HG02870 (cell line): ENCODE measurements at regions not wholly inside any gene's neighbourhood (a gene's known extent, or its start where the extent isn't known, plus 50 kb on each side); places are given as distances from the start of the nearest gene placed in this dataset.
A peak's percentile ranks its signal among the peaks of the same experiment; 100 is the strongest.
"Not testable (repeated sequence)": the region's sequence is repeated elsewhere in the genome, so short reads cannot be mapped to it uniquely, and the experiment has no call there.

Source experiments
- ATAC-seq: cut with Tn5 transposase; IDR thresholded peaks from one replicate; pipeline ENCODE4 v1.9.1; 2021; ENCODE audit warnings: mild to moderate bottlenecking, moderate library complexity; ENCODE audit not compliant: unreplicated experiment

- no peak for ATAC-seq
Observed at GRCh38 chr5:10021248-10021647, 228.4 kb downstream of the ATPSCKMT start.

GRCh38 chr5:10019236-10019635, 230.5 kb downstream of the ATPSCKMT start:
- ATAC-seq: no peak

DNA sequence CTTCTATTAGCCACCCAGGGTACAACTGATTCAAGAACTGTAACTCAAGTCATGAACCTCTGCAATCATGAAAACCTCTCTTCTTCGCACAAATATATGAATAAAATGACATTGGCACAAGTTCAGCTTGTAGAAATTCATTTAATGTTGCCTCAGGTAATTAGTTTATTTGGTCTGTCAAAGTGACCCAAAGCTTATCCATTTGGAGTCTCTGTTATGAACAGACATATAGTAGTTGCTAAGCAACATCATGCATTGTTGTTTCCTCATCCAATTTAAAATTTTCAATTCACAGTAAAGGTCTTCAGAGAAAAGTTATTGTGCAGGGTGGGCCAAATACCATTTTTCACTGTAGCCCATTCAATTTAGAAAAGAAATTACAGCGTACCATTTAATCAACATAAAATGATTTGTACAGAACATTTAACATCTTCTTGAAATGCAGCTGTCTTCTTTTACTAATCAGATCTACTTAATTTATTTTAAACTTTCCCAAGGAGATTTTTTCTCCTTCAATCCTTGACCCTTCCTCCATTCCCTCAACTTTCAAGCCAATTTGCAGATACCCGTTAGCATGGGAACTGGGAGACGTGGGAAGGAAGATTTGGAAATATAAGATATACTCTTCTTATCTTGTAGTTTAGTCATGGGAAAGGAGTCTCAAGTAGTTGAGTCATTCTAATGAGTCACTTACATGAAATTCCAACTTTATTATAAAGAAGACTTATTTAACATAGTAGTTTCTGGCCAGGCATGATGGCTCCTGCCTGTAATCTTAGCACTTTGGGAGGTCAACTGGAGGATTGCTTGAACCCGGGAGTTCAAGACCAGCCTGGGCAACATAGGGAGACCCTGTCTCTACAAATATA, 231.3 kb downstream of the ATPSCKMT start:
- no peak for ATAC-seq

DNA sequence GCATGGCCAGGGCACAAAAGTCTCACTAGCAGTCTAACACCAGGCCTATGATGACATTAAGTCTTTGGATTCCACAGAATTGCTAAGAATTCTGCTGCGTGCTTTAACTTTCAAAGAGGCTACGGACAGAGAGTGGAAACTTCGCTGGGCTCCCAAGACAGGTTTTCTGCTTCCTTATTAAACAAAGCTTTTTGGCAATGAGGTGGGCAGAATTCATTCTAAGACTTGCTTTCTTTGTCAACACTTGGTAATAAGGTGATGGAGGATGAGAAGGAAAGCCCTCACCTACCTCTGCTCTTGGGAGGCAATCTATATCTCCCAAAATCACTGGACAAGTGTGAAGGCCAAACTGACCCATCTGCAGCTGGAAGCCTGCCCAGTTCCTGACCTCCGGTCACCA, 231.9 kb downstream of the ATPSCKMT start:
- no peak for ATAC-seq

DNA sequence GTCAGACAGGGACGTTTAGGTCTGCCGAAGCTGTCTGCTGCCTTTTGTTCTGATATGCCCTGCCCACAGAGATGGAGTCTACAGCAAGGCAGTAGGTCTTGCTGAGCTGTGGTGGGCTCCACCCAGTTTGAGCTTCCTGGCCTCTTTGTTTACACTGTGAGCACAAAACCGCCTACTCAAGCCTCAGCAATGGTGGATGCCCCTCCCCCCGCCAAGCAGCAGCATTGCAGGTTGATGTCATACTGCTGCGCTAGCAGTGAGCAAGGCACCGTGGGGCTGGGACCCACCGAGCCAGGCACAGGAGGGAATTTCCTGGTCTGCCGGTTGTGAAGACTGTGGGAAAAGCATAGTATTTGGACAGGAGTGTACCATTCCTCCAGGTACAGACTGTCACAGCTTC, 233.1 kb downstream of the ATPSCKMT start:
- not testable (repeated sequence) for ATAC-seq

DNA sequence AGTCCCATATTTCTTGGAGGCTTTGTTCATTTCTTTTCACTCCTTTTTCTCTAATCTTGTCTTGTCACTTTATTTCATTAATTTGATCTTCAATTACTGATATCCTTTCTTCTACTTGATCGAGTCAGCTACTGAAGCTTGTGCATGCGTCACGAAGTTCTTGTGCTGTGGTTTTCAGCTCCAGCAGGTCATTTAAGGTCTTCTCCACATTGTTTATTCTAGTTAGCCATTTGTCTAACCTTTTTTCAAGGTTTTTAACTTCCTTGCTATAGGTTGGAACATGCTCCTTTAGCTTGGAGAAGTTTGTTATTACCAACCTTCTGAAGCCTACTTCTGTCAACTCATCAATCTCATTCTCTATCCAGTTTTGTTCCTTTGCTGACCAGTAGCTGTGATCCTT, 234.0 kb downstream of the ATPSCKMT start:
- not testable (repeated sequence) for ATAC-seq

GRCh38 chr5:10009802-10010201, 239.9 kb downstream of the ATPSCKMT start:
- no peak for ATAC-seq

DNA sequence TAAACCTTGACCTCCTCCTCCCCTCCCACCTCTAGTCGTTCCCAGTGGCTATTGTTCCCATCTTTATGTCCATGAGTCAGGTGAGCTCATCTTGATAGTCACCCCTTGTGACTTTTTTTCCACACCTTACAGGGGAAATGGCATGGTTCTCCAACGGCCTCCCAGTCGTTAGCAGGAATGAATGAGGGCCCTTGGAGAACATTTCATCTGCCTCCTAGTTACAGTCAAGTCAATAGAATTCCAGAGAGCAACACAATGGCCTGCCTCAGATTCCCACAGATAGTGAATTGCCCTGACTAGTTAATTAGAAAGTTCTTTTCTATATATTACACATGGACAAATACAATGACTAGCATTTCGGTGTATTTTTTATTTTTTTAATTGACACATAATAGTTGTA, 262.6 kb downstream of the ATPSCKMT start:
- no peak for ATAC-seq

GRCh38 chr5:9977070-9977469, 272.6 kb downstream of the ATPSCKMT start:
- no peak for ATAC-seq

DNA sequence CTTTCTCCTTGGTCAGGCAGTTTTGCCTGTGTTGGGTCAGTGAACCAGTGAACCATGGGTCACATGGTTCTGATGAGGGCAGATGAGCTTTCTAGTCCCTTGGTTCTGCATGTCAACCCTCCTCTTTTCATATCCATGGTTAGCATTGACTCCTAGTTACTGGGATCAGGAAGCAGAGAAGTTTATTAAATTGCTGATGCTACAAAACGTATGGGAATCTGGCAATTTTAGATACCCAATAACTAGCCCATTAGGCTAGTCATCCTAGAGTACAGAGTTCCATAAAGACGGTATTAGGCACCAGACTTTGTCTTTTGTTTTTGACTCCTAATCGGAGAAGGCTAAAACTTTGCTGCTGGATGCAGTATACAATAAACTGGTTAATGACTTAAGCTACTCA, 273.1 kb downstream of the ATPSCKMT start:
- no peak for ATAC-seq

- ATAC-seq: no peak
Observed at GRCh38 chr5:9972059-9972458, 277.6 kb downstream of the ATPSCKMT start.

- ATAC-seq: no peak
Observed at GRCh38 chr5:9971301-9971700, 278.4 kb downstream of the ATPSCKMT start.

GRCh38 chr5:9958914-9959313, 290.8 kb downstream of the ATPSCKMT start:
- ATAC-seq: no peak

GRCh38 chr5:9957214-9957613, 292.5 kb downstream of the ATPSCKMT start:
- ATAC-seq: no peak

- ATAC-seq: no peak
Observed at GRCh38 chr5:9956725-9957124, 293.0 kb downstream of the ATPSCKMT start.

GRCh38 chr5:9955586-9955985, 294.1 kb downstream of the ATPSCKMT start:
- ATAC-seq: no peak

- ATAC-seq: no peak
Observed at GRCh38 chr5:9954869-9955268, 294.8 kb downstream of the ATPSCKMT start.

DNA sequence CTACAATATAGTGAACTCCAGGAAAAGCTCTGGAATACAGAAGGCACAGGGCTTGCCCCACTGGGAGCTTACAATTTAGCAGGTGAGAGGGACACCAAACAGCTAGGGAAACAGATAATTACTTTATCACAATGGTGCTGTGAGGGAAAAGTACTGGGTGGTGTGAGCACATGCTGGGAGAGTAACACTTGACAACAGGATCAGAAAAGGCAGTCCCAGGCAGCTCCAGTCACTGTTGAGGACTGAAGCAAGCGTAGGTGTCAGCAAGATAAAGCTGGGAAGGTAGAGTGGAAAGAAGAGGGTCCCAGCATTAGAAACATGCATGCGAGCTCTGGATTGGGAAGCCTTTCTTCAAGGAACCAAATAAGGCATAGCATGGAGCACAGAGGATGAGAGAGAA, 296.0 kb downstream of the ATPSCKMT start:
- no peak for ATAC-seq

DNA sequence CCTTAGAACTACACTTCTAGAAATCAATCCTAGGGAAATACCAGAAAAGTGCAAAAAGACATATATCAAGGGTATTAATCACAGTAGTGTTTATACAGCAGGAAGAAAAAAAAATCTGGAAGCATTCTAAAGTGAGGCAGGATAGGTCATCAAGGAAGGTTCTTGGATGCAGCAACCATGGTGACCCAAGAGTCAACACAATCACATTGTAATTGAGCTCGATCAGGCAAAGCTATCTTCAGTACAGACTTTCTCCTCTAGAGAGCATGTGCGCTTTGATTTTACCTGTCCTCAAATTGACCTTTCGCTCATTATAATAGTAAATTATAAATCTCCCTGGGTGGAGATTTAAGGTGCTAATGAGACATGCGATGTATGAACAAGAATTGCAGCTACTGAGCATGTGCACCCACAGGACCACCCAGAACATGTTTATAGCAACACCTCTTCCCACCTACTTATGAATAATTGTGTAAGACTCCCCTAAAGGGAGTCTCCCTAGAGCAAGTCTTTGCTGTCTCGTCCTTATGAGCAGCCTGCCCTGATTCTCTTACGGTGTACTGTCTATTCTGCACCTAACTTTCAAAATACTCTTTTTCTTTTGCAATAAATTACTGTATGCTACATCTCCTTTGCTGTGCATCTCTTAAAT, 297.7 kb downstream of the ATPSCKMT start:
- peak; percentile 27 for ATAC-seq

DNA sequence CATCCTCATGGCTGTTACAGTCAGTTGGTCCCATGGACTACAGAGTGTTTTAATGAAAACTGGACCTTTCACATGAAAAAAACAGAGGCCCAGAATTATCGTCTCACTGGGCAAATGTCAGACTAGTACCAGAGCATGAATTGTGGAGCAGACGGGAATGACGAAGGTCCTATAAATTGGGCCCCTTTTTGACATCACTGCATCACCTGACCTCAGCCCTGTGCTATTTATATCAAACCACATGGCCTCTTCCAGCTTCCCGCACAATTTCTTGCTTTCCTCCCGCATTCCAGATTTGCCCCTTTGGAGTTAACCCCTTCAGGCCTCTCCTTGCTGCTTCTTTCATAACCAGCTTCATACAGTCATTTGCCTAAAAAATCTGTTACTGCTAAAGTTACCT, 301.7 kb downstream of the ATPSCKMT start:
- ATAC-seq: no peak

DNA sequence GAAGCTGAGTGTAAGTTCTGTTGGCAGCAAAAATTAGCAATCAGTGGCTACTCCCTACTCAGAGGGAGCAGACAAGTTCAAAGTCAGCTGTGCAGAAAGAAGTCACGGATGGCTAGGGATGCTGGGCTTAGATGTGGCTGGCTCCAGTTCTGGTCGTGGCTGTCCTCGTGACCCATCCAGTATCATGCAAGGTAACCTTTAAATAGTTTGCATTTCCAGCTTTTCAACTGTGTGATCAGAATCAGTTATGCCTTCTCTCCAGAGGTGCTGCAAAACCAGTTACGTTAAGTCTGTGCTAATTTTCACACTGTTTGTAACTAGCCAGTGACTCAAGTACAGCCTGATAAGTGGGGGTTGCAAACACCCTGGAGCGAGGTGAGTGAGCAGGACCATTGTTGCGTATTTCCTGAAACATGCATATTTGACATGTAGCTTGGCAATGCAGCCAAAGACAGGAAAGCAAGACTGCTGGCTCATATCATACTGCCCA, 302.4 kb downstream of the ATPSCKMT start:
- ATAC-seq: peak; percentile 36

DNA sequence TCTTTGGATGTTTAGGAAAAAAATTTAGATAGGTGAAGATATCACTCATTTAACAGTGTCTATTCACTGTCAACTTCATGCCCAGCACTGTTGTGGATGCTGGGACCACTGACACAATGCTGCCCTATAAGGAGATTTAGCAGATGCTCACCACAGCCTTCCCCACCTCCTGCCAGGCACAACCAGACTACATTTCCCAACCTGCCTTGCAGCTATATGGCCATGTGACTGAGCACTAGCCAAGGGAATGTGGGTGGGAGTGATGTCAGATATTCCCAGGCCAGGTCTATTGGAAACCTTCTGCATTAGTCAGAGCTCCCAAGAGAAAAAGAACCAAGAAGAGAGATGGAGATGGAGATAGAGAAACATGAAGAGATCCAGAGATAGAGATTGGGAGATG, 302.6 kb upstream of the TAS2R1 start:
- ATAC-seq: no peak
